SK-N-MC (cell line): ENCODE measurements at regions not wholly inside any gene's neighbourhood (a gene's known extent, or its start where the extent isn't known, plus 50 kb on each side); places are given as distances from the start of the nearest gene placed in this dataset.

Source experiments
- DNase-seq: peaks from one replicate; pipeline ENCODE4 v3.0.0-alpha.2; 2011; ENCODE audit warnings: low read depth, low spot score
- H3K27ac ChIP-seq: fragments of 200-600 bp; sonication (generic); 2 replicates; pipeline ENCODE4 v1.5.1; 2016; ENCODE audit warnings: mixed run types
- H3K36me3 ChIP-seq: fragments of 200-600 bp; sonication (generic); 2 replicates; pipeline ENCODE4 v1.6.1; 2017; ENCODE audit warnings: antibody characterized with exemption, low read length, mixed read lengths; ENCODE audit not compliant: insufficient read depth
- H3K4me3 ChIP-seq: fragments of 200-600 bp; sonication (generic); 2 replicates; pipeline ENCODE4 v1.5.1; 2016
- H3K9ac ChIP-seq: fragments of 200-600 bp; sonication (generic); 2 replicates; pipeline ENCODE4 v1.8.0; 2017; ENCODE audit warnings: mixed run types, mixed read lengths; ENCODE audit not compliant: insufficient read length
- H3K9me3 ChIP-seq: fragments of 200-600 bp; sonication (generic); 2 replicates; pipeline ENCODE4 v1.6.1; 2017; ENCODE audit warnings: low read depth, mild to moderate bottlenecking, antibody characterized with exemption, low read length, moderate library complexity, mixed read lengths
- EZH2 ChIP-seq: fragments of 200-600 bp; sonication (generic); IDR thresholded peaks from one replicate; pipeline ENCODE4 v1.6.1; 2017; ENCODE audit warnings: antibody characterized with exemption
- FOXP2 ChIP-seq: optimal IDR thresholded peaks from 2 replicates; pipeline ENCODE3; 2011; ENCODE audit warnings: mild to moderate bottlenecking, moderate library complexity; ENCODE audit not compliant: insufficient read depth; ENCODE audit errors: extremely low read length, control extremely low read depth
- POLR2AphosphoS5 ChIP-seq: IDR thresholded peaks from 2 replicates; pipeline ENCODE4 v1.6.1; 2012; ENCODE audit warnings: mild to moderate bottlenecking, low read depth, low read length, borderline replicate concordance

- DNase-seq = no peak
- TF ChIP-seq EZH2 = no peak
- TF ChIP-seq POLR2AphosphoS5 = no peak
- no peak for TF ChIP-seq FOXP2
- Histone ChIP-seq H3K4me3 (no peak overlapping the region), H3K9me3 (no peaks in the 10 kb centered on the region), H3K36me3 (no peaks in the 10 kb centered on the region), H3K9ac (no peak overlapping the region), H3K27ac (no peak overlapping the region)
These were observed 90.0 kb downstream of the TMEM114 start for GRCh38 chr16:8500351-8500750.

GRCh38 chr16:8496364-8496763, 93.9 kb downstream of the TMEM114 start:
- no peak overlapping the region for H3K27ac ChIP-seq
- no peaks in the 10 kb centered on the region for H3K9me3 ChIP-seq
- no peak overlapping the region for H3K4me3 ChIP-seq
- no peak for DNase-seq
- no peaks in the 10 kb centered on the region for H3K36me3 ChIP-seq
- TF ChIP-seq POLR2AphosphoS5 (no peak), FOXP2 (no peak)
- H3K9ac ChIP-seq = no peak overlapping the region

DNA sequence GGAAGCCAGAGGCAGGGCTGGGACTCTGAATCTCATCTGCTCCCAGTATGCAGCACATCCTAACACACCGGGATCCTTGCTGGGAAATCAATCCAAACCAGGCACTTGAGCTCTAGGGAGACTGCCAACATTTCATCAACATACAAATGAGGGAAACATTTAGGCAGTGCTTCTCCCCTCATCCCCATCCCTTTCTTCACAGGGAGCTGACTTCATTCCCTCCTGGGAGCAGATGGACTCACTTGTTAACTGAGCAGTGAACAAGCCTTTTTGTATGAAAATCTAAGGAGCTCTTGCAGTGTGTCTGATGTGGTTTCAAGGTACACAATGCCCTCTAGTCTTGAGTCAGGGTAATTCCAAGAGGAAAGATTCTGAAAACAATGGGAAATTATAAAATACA, 96.3 kb downstream of the TMEM114 start:
- no peak overlapping the region for H3K4me3 ChIP-seq
- H3K9me3 ChIP-seq = no peaks in the 10 kb centered on the region
- TF ChIP-seq FOXP2 (no peak), EZH2 (no peak), POLR2AphosphoS5 (no peak)
- H3K27ac ChIP-seq = no peak overlapping the region
- no peak overlapping the region for H3K9ac ChIP-seq
- no peaks in the 10 kb centered on the region for H3K36me3 ChIP-seq
- no peak for DNase-seq

- no peak overlapping the region for H3K27ac ChIP-seq
- no peaks in the 10 kb centered on the region for H3K9me3 ChIP-seq
- H3K9ac ChIP-seq = no peak overlapping the region
- no peak for DNase-seq
- H3K36me3 ChIP-seq = no peaks in the 10 kb centered on the region
- no peak overlapping the region for H3K4me3 ChIP-seq
- no peak for TF ChIP-seq EZH2
- TF ChIP-seq POLR2AphosphoS5 = no peak
- no peak for TF ChIP-seq FOXP2
These were observed 97.6 kb downstream of the TMEM114 start for GRCh38 chr16:8492690-8493089.

GRCh38 chr16:8489580-8489979, 100.7 kb downstream of the TMEM114 start:
- TF ChIP-seq FOXP2 (no peak), EZH2 (no peak), POLR2AphosphoS5 (no peak)
- no peaks in the 10 kb centered on the region for H3K36me3 ChIP-seq
- H3K9ac ChIP-seq = no peak overlapping the region
- no peaks in the 10 kb centered on the region for H3K9me3 ChIP-seq
- no peak overlapping the region for H3K4me3 ChIP-seq
- H3K27ac ChIP-seq = no peak overlapping the region
- DNase-seq = no peak

DNA sequence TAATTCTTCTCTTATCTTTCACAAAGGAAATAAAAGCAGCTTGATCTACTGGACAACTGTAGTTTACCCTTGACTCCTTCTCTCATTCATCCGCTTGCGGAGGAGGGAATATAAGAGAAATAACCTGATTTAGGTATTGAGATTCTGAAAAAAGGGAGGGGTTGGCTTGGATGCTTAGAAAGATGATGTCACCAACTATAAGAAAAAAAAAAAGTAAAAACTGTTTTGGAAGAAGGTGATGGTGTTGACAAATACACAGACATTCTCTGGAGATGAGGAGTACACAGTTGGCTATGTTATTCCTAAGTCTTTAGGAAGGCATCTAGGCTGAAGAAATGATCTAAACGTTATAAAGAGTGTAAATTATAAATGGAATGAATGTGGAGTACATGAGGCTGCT, 103.3 kb downstream of the TMEM114 start:
- H3K27ac ChIP-seq = no peak overlapping the region
- no peak overlapping the region for H3K4me3 ChIP-seq
- DNase-seq = no peak
- no peak overlapping the region for H3K9ac ChIP-seq
- TF ChIP-seq POLR2AphosphoS5 (no peak), EZH2 (no peak), FOXP2 (no peak)
- H3K36me3 ChIP-seq = no peaks in the 10 kb centered on the region
- H3K9me3 ChIP-seq = no peaks in the 10 kb centered on the region

GRCh38 chr16:8483396-8483795, 106.9 kb downstream of the TMEM114 start:
- Histone ChIP-seq H3K27ac (no peak overlapping the region), H3K4me3 (no peak overlapping the region), H3K9me3 (no peaks in the 10 kb centered on the region), H3K9ac (no peak overlapping the region), H3K36me3 (no peaks in the 10 kb centered on the region)
- DNase-seq = no peak
- TF ChIP-seq EZH2 (no peak), POLR2AphosphoS5 (no peak)

DNA sequence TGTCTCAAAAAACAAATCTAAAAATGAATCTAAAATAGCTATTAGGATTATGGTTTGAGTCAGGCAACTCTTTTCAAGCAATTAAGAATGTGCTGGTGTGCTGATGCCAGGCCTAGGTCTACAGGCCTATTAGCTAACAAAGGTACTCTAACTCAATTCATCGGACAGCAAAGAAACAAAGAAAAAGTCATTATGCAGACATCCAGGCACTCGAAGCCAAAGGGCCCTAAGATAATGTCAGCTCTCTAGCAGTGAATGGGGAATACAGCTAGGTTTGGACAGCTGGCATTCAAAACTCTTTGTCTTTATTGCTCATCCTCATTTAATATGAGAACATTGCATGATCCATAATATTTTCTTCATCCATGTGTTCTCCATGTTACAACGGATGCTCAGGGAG, 108.5 kb downstream of the TMEM114 start:
- DNase-seq = no peak

GRCh38 chr16:8476824-8477223, 113.5 kb downstream of the TMEM114 start:
- TF ChIP-seq FOXP2 (no peak), EZH2 (no peak), POLR2AphosphoS5 (no peak)
- Histone ChIP-seq H3K9ac (no peak overlapping the region), H3K9me3 (no peaks in the 10 kb centered on the region), H3K4me3 (no peak overlapping the region), H3K36me3 (no peaks in the 10 kb centered on the region), H3K27ac (no peak overlapping the region)
- no peak for DNase-seq

More for the DNA sequence above, 108.5 kb downstream of the TMEM114 start:
- no peak overlapping the region for H3K27ac ChIP-seq
- TF ChIP-seq EZH2 = no peak
- no peak for TF ChIP-seq POLR2AphosphoS5
- TF ChIP-seq FOXP2 = no peak
- H3K9me3 ChIP-seq = no peaks in the 10 kb centered on the region
- H3K4me3 ChIP-seq = no peak overlapping the region
- H3K36me3 ChIP-seq = no peaks in the 10 kb centered on the region
- H3K9ac ChIP-seq = no peak overlapping the region
